ENCODE measurements at regions not wholly inside any gene's neighbourhood (a gene's known extent, or its start where the extent isn't known, plus 50 kb on each side); places are given as distances from the start of the nearest gene placed in this dataset.
"Not testable (repeated sequence)": the region's sequence is repeated elsewhere in the genome, so short reads cannot be mapped to it uniquely, and the experiment has no call there.

DNA sequence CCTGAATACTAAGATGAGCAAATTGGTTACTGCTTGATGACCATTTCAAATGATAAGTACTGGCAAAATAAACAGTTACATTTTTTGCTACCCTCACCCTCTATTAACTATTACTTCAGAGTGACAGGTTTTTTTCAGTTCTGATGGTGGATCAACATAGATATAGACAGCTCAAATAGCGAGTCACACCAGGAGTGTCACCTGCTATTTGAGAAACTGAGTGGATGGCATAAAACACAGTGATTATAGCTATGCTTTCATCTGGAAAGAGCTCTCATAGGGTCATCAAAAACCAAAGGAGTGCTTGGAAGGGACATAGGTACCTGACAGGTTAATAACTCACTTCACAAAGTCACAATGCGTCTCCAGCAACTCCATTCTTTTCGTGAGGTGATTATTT, 244.5 kb upstream of the C9orf72 start:
- DNase-seq (ENCODE audit: low spot score) = no peak

- no peak for DNase-seq (ENCODE audit: low spot score)
Measured at GRCh38 chr9:27818348-27818747, 245.1 kb upstream of the C9orf72 start.

GRCh38 chr9:27828908-27829307, 255.6 kb upstream of the C9orf72 start:
- DNase-seq (ENCODE audit: low spot score) = no peak

- no peak for DNase-seq (ENCODE audit: low spot score)
Measured at GRCh38 chr9:27829621-27830020, 256.3 kb upstream of the C9orf72 start.

DNA sequence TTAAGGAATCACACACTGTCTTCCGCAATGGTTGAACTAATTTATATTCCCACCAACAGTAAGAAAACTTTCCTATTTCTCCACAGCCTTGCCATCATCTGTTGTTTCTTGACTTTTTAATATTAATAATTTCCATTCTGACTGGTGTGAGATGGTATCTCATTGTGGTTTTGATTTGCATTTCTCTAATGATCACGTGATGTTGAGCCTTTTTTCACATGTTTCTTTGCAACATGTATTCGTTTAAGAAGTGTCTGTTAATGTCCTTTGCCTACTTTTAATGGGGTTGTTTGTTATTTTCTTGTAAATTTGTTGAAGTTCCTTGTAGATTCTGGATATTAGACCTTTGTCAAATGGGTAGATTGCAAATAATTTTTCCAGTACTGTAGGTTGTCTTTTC, 258.8 kb upstream of the C9orf72 start:
- not testable (repeated sequence) for DNase-seq (ENCODE audit: low spot score)

DNA sequence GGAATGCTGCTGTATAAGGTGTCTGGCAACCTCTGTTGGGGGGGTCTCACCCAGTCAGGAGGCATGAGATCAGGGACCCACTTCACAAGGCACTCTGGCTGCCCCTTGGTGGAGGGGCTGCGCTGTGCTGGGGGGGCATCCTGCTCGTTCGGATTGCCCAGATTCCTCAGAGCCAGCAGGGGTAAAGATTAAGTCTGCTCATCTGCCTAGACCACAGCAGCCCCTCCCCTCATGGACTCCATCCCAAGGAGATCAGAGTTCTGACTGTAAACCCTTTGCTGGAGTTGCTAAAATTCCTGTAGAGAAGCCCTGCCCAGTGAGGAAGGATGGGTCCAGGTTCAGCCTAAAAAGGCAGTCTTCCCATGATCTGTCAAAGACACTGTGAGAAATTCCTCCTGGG, 262.0 kb upstream of the C9orf72 start:
- no peak for DNase-seq (ENCODE audit: low spot score)

GRCh38 chr9:27835746-27836145, 262.5 kb upstream of the C9orf72 start:
- no peak for DNase-seq (ENCODE audit: low spot score)

DNA sequence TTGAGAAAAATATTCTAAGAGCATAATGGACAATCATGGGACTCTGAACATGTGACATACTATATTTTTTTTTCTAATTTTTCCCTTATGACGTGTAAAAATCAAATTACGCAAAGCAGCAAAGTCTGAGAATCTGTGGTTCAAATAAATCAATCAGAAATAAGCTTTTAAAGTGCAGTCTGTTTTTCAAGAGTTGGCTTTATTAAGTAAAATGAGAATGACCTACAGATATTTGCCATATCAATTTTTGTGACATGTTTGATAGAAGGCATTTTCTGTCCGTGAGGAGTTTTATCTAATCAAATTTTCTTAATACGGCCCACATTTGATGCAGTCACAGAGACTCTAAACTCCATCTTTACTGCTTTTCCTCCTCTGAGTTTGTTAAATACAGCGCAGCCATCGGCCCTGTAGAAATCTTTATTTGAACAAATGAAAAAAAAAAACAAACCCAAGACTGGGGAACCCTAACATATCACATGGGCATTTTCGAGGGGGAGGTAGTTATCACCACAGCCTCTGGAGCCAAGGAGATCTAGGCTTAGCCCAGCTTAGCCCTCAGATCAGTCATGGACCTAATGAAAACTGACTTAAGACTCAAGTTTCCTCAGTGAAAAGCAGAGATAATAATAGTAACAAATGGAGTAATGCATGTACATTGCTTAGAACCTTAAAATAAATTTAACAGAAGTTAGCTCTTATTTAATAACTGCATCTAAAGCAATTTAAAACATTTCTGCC, 263.6 kb upstream of the C9orf72 start:
- no peak for DNase-seq (ENCODE audit: low spot score)

- no peak for DNase-seq (ENCODE audit: low spot score)
Measured at GRCh38 chr9:27838876-27839275, 265.6 kb upstream of the C9orf72 start.

DNA sequence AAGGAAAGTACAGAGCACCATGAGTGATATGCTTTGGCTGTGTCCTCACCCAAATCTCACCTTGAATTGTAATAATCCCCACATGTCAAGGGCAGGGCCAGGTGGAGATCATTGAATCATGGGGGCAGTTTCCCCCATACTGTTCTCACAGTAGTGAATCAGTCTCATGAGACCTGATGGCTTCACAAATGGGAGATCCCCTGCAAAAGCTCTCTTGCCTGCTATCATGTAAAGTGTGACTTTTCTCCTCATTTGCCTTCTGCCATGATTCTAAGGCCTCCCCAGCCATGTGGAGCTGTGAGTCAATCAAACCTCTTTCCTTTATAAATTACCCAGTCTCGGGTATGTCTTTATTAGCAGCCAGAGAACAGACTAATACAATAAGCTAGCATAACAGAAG, 266.5 kb upstream of the C9orf72 start:
- DNase-seq (ENCODE audit: low spot score) = not testable (repeated sequence)

DNA sequence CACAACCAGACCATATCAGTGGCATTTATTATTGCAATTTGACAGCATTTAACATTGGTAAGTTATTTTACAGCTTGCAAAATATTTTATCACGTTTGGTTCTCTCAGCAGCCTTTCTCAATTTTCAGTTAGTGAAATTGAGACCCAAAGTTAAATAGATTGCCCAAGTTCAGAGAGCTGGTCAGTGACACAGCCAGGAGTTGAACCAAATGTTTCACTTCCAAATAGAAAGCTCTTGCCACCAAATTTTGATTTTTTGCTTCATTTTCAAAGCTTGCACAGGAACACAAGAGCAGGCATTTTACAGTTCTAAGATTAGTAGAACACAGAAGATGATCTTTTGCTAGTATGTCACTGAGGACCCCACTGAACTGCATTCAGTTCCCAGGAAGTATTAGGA, 271.5 kb upstream of the C9orf72 start:
- no peak for DNase-seq (ENCODE audit: low spot score)

GRCh38 chr9:27847380-27847779, 274.1 kb upstream of the C9orf72 start:
- no peak for DNase-seq (ENCODE audit: low spot score)

DNA sequence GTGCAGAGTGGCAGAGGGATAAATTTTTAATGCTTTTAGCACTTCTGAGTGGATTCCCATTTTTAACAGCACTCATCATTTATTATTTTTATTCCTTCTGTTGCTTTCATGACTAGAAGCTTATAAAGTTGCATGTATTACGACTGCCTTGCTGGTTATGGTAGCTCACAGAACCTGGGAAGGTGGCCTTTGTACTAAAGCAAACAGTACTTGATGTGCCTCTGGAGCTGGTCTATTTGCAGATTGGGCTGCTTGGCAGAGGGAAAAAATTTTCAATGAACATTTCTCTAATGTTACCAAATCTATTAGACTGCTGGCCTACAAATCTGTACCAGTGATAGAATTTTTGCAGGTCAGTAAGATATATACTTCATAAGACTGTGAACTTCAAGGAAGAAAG, 274.5 kb upstream of the C9orf72 start:
- no peak for DNase-seq (ENCODE audit: low spot score)

DNA sequence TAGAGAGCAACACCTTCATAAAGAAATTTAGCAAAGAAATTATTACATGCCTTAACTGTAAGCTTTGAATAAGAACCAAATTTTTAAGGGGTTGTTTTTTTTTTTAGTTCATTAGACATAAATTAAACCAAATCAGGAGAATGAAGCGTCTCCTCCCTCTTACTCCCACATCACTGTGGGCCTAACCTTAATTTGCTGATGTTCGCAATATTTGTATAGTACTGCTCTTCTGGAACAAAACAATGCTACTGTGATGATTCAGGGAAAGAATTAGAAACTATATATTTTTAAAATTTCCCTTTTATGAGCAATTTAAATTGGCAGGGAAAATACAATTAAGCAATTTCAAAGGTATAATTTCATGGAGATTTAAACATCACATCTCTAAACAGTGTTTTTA, 275.0 kb upstream of the C9orf72 start:
- DNase-seq (ENCODE audit: low spot score) = no peak

GRCh38 chr9:27851858-27852257, 278.6 kb upstream of the C9orf72 start:
- DNase-seq (ENCODE audit: low spot score) = no peak

- DNase-seq (ENCODE audit: low spot score) = no peak
Measured at GRCh38 chr9:27853529-27853928, 280.2 kb upstream of the C9orf72 start.

DNA sequence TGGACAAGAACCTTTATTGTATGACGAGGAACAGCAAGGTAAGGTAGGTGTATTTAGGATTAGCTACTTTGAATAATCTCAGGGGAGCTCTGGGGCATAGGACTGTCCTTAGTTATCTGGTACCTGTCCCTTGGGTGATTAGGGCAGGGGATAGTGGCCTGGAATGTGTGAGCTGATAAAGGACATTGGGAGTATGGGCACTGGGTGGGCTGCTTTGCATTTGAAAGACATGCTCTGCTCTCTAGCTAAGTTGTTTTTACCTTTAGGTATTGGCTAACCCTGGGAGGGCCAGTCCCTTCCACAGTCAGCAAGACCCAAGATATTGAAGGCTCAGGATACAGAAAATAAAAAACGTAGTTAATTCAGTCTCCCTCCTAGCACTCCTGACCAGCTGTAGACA, 282.8 kb upstream of the C9orf72 start:
- no peak for DNase-seq (ENCODE audit: low spot score)

DNA sequence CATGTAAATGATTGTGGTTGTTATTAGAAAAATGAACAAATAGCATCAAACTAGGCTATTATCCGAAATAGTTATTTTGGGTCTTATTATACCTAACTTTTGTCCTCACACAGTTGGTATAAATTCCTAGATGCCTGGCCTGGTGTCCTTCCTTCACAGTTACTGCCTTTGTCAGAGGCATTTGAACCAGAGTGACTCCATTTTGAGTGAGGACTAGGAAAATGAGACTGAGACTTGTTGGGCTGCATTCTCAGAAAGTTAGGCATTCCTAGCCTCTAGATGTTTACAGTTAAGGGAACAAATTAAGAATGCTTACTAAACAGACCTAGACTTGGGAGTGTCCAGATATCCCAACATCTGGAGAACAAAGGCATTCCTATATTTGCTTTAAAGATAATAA, 283.5 kb upstream of the C9orf72 start:
- no peak for DNase-seq (ENCODE audit: low spot score)

DNA sequence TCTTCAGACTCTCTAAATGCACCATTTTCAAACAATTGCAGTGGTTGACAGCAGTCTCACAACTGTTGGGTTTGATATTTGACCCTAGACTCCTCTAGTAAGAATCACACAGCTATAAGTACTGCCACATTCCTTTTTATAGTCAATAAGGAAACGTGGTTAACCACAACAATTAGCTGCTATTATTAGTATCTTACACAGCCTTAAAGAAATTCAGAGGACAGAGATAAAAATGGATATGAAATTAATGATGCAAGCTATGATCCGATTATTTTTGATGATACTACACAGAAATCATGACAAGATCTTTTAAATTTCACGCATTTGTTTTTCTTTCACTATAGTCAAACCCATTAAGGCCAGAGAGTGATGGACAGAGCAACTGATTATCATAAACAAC, 288.6 kb upstream of the C9orf72 start:
- no peak for DNase-seq (ENCODE audit: low spot score)

DNA sequence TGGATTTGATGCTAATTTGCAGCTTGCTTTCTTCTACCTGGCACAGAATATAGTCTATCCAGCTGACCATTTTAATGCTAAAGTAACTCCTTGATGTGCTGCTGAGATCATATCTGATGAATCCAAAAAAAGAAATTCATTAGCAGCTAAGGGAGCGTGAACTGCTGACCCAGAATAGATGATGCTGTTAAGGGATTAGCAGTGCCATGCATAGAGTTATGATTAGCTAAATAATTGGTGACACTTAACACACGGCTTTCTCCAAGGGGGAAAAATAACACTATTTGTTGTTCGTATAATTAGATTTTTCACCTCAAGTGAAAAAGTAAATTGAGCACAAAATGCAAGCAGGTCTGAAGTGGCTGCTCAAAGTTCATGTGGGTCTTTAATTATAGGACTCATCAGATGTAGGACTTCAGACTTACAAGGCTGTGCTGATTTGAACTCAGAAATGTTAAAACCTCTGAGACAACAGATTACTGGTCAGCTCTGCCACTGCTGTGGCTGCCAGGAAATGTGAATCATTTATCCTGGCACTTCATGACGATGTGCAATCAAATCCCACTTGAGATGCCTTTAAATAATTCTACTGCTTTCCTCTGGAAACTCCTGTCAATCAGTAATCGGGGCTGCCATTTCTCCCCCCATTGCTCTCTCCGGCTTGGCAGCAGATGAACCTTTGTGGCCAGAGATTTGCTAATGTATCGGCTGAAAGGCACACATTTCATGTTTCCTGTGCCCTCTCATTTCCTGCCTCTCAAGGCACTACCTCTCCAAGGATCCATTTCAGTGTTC, 291.6 kb upstream of the C9orf72 start:
- DNase-seq (ENCODE audit: low spot score) = no peak

DNA sequence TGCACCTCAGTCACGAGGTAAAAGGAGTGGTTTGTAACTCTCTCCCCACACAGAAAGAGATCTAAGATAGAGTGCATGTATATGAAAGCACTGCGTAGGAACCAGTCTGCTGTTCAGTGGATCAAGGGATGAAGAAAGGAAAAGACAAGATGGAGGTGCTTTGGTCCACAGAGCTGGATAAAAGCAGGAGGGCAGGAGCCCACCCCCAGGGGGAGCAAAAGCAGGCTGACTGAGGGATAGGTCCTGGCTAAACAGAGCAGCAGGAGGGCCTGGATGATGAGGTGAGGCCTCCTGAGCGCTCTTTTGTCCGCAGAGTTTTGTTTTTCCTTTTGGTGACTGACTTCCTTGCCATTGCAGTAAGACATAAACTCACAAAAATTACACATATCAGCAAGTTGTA, 293.5 kb upstream of the C9orf72 start:
- no peak for DNase-seq (ENCODE audit: low spot score)

GRCh38 chr9:27870404-27870803, 297.1 kb upstream of the C9orf72 start:
- no peak for DNase-seq (ENCODE audit: low spot score)

DNA sequence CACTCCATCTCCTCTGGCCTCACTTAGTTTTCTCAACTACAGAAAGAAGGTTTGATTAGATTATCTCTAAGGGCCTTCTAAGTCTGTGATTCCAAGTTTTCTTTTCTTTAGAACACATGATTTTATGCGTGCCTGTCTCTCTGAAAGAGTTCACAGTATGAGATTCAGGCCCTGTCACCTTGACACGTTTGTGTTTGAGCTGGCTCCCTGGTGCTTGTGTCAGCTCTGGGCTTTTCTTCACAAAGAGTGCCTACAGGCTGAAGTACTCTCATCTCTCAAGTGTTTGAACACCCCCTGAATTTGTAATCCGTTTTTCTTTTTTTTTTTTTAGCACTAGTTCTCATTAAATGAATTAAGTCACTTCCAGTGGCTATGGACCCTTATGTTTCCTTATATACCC, 306.9 kb upstream of the C9orf72 start:
- no peak for DNase-seq (ENCODE audit: low spot score)

DNA sequence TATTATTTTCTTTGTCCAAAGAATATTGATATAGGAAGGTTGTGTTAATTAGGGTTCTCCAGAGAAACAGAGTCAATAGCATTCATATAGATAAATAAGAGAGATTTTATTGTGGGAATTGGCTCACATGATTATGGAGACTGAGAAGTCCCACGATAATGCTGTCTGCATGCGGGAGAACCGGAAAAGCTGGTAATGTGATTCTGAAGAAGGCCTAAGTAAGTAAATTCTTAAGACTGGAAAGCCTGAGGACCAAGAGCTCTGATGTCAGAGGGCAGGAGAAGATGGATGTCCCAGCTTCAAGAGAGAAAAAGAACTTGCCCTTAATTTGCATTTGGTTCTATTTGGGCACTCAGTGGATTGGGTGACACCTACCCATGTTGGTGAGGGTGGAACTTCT, 307.4 kb upstream of the C9orf72 start:
- no peak for DNase-seq (ENCODE audit: low spot score)
